SK-N-MC (cell line): ENCODE measurements at regions not wholly inside any gene's neighbourhood (a gene's known extent, or its start where the extent isn't known, plus 50 kb on each side); places are given as distances from the start of the nearest gene placed in this dataset.

Experiments
- EZH2 ChIP-seq: fragments of 200-600 bp; sonication (generic); IDR thresholded peaks from one replicate; pipeline ENCODE4 v1.6.1; 2017; ENCODE audit warnings: antibody characterized with exemption
- FOXP2 ChIP-seq: optimal IDR thresholded peaks from 2 replicates; pipeline ENCODE3; 2011; ENCODE audit warnings: mild to moderate bottlenecking, moderate library complexity; ENCODE audit not compliant: insufficient read depth; ENCODE audit errors: extremely low read length, control extremely low read depth
- POLR2AphosphoS5 ChIP-seq: IDR thresholded peaks from 2 replicates; pipeline ENCODE4 v1.6.1; 2012; ENCODE audit warnings: mild to moderate bottlenecking, low read depth, low read length, borderline replicate concordance

DNA sequence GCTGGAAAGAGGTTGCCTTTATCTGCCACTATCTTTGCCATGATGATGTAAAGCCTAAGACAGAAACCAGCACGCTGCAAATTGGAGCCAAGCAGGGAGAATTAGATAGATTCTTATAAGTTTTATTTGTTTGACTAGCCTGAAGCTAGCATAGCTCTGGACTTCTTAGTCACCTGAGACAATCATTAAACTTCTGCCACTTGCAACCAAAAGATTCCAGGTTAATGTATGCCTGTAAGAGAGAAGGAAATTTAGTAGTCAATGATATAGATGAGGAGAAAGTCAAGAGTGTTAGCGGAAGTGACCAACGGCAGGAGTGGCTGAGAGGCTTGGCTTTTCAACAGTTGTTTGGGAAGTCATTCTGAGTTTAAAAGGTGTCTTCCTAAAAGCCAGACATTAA lies 1106.6 kb downstream of the VRK1 start:
- TF ChIP-seq POLR2AphosphoS5 (no peak), EZH2 (no peak), FOXP2 (no peak)
